ENCODE measurements at regions not wholly inside any gene's neighbourhood (a gene's known extent, or its start where the extent isn't known, plus 50 kb on each side); places are given as distances from the start of the nearest gene placed in this dataset.

- DNase-seq (ENCODE audit: low read depth), result no peak
- Histone ChIP-seq H3K36me3 (ENCODE audit: control insufficient read depth, insufficient read depth, low read length) (no peaks in the 10 kb centered on the region), H3K27me3 (ENCODE audit: control insufficient read depth, insufficient read depth, low read length) (no peaks in the 10 kb centered on the region), H3K4me3 (ENCODE audit: low read depth, low read length) (no peak overlapping the region)
- TF ChIP-seq CTCF (IDR thresholded peaks at IDR 0.05; ENCODE audit: insufficient read depth, low read length, poor library complexity, severe bottlenecking), result no peak
Observed at GRCh38 chrX:45900766-45901615, 644.2 kb downstream of the ZNF674 start.

GRCh38 chrX:45894864-45895645 lies 650.2 kb downstream of the ZNF674 start:
- DNase-seq (ENCODE audit: low read depth), result no peak
- Histone ChIP-seq H3K27me3 (ENCODE audit: control insufficient read depth, insufficient read depth, low read length) (no peaks in the 10 kb centered on the region), H3K36me3 (ENCODE audit: control insufficient read depth, insufficient read depth, low read length) (no peaks in the 10 kb centered on the region), H3K4me3 (ENCODE audit: low read depth, low read length) (no peak overlapping the region)
- TF ChIP-seq CTCF (IDR thresholded peaks at IDR 0.05; ENCODE audit: insufficient read depth, low read length, poor library complexity, severe bottlenecking), result no peak

- H3K27me3 ChIP-seq (ENCODE audit: control insufficient read depth, insufficient read depth, low read length), result no peaks in the 10 kb centered on the region
- no peak for TF ChIP-seq CTCF (IDR thresholded peaks at IDR 0.05; ENCODE audit: insufficient read depth, low read length, poor library complexity, severe bottlenecking)
- no peak for DNase-seq (ENCODE audit: low read depth)
- no peaks in the 10 kb centered on the region for H3K36me3 ChIP-seq (ENCODE audit: control insufficient read depth, insufficient read depth, low read length)
- no peak overlapping the region for H3K4me3 ChIP-seq (ENCODE audit: low read depth, low read length)
Observed at GRCh38 chrX:45889471-45889870, 655.8 kb downstream of the ZNF674 start.

GRCh38 chrX:45888518-45888917 lies 656.7 kb downstream of the ZNF674 start:
- H3K27me3 ChIP-seq (ENCODE audit: control insufficient read depth, insufficient read depth, low read length), result no peaks in the 10 kb centered on the region
- TF ChIP-seq CTCF (IDR thresholded peaks at IDR 0.05; ENCODE audit: insufficient read depth, low read length, poor library complexity, severe bottlenecking), result no peak
- DNase-seq (ENCODE audit: low read depth), result no peak
- no peak overlapping the region for H3K4me3 ChIP-seq (ENCODE audit: low read depth, low read length)
- no peaks in the 10 kb centered on the region for H3K36me3 ChIP-seq (ENCODE audit: control insufficient read depth, insufficient read depth, low read length)

- TF ChIP-seq CTCF (IDR thresholded peaks at IDR 0.05; ENCODE audit: insufficient read depth, low read length, poor library complexity, severe bottlenecking), result no peak
- Histone ChIP-seq H3K36me3 (ENCODE audit: control insufficient read depth, insufficient read depth, low read length) (no peaks in the 10 kb centered on the region), H3K27me3 (ENCODE audit: control insufficient read depth, insufficient read depth, low read length) (no peaks in the 10 kb centered on the region), H3K4me3 (ENCODE audit: low read depth, low read length) (no peak overlapping the region)
- no peak for DNase-seq (ENCODE audit: low read depth)
Observed at GRCh38 chrX:45885931-45886330, 659.3 kb downstream of the ZNF674 start.

Data from kidney epithelial cell (primary cell).